ENCODE measurements at regions not wholly inside any gene's neighbourhood (a gene's known extent, or its start where the extent isn't known, plus 50 kb on each side); places are given as distances from the start of the nearest gene placed in this dataset.

- TF ChIP-seq, protein P1, sequence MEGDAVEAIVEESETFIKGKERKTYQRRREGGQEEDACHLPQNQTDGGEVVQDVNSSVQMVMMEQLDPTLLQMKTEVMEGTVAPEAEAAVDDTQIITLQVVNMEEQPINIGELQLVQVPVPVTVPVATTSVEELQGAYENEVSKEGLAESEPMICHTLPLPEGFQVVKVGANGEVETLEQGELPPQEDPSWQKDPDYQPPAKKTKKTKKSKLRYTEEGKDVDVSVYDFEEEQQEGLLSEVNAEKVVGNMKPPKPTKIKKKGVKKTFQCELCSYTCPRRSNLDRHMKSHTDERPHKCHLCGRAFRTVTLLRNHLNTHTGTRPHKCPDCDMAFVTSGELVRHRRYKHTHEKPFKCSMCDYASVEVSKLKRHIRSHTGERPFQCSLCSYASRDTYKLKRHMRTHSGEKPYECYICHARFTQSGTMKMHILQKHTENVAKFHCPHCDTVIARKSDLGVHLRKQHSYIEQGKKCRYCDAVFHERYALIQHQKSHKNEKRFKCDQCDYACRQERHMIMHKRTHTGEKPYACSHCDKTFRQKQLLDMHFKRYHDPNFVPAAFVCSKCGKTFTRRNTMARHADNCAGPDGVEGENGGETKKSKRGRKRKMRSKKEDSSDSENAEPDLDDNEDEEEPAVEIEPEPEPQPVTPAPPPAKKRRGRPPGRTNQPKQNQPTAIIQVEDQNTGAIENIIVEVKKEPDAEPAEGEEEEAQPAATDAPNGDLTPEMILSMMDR (conservative IDR thresholded peaks at IDR 0.05 in 1 of 2, IDR thresholded peaks at IDR 0.05 in 1 of 2; ENCODE audit: low read depth in 1 of 2, low read length in 2 of 2), result no peak
- no peak for TF ChIP-seq EZH2 (IDR thresholded peaks at IDR 0.05; ENCODE audit: low read length, missing control alignments)
Observed at GRCh38 chr4:81685104-81685503, 213.4 kb upstream of the RASGEF1B start.
